ENCODE measurements at regions not wholly inside any gene's neighbourhood (a gene's known extent, or its start where the extent isn't known, plus 50 kb on each side); places are given as distances from the start of the nearest gene placed in this dataset.
A peak's percentile ranks its signal among the peaks of the same experiment; 100 is the strongest.
"Not testable (repeated sequence)": the region's sequence is repeated elsewhere in the genome, so short reads cannot be mapped to it uniquely, and the experiment has no call there.

GRCh38 chr4:26255989-26256388, 64.8 kb upstream of the RBPJ start:
- peaks cover 3% of the 10 kb centered on the region for H3K27me3 Mint-ChIP-seq (ENCODE audit: low read depth)
- H3K36me3 Mint-ChIP-seq (ENCODE audit: low read depth), result no peaks in the 10 kb centered on the region
- TF ChIP-seq CTCF (IDR thresholded peaks at IDR 0.05; ENCODE audit: unreplicated experiment in 3 of 3), result no peak
- H3K4me3 Mint-ChIP-seq, result no peak overlapping the region
- H3K4me1 Mint-ChIP-seq, result peaks cover 20% of the 10 kb centered on the region
- peak overlapping the region in 1 of 3 experiments; percentile 49 for H3K27ac Mint-ChIP-seq
- peaks cover 5% of the 10 kb centered on the region for H3K9me3 Mint-ChIP-seq

- not testable (repeated sequence) for H3K27me3 Mint-ChIP-seq (ENCODE audit: low read depth); H3K4me3 Mint-ChIP-seq; H3K9me3 Mint-ChIP-seq; H3K27ac Mint-ChIP-seq; H3K36me3 Mint-ChIP-seq (ENCODE audit: low read depth)
- peaks cover 16% of the 10 kb centered on the region for H3K4me1 Mint-ChIP-seq
These were observed 63.4 kb upstream of the RBPJ start for GRCh38 chr4:26257444-26257843.

- H3K9me3 Mint-ChIP-seq, result peaks cover 5% of the 10 kb centered on the region
- no peak overlapping the region for H3K4me3 Mint-ChIP-seq
- H3K27ac Mint-ChIP-seq, result no peak overlapping the region
- no peak for TF ChIP-seq CTCF (IDR thresholded peaks at IDR 0.05; ENCODE audit: unreplicated experiment in 3 of 3)
- H3K36me3 Mint-ChIP-seq (ENCODE audit: low read depth), result no peaks in the 10 kb centered on the region
- H3K4me1 Mint-ChIP-seq, result peaks cover 16% of the 10 kb centered on the region
- H3K27me3 Mint-ChIP-seq (ENCODE audit: low read depth), result peaks cover 3% of the 10 kb centered on the region
These were observed 63.0 kb upstream of the RBPJ start for GRCh38 chr4:26257850-26258249.

GRCh38 chr4:26260571-26260970, 60.2 kb upstream of the RBPJ start:
- Mint-ChIP-seq H3K27me3 (ENCODE audit: low read depth) (no peaks in the 10 kb centered on the region), H3K4me1 (peaks cover 6% of the 10 kb centered on the region), H3K36me3 (ENCODE audit: low read depth) (no peaks in the 10 kb centered on the region), H3K27ac (no peak overlapping the region), H3K4me3 (no peak overlapping the region), H3K9me3 (peaks cover 5% of the 10 kb centered on the region)
- no peak for TF ChIP-seq CTCF (IDR thresholded peaks at IDR 0.05; ENCODE audit: unreplicated experiment in 3 of 3)

- no peaks in the 10 kb centered on the region for H3K27me3 Mint-ChIP-seq (ENCODE audit: low read depth)
- H3K27ac Mint-ChIP-seq, result no peak overlapping the region
- H3K4me3 Mint-ChIP-seq, result no peak overlapping the region
- H3K4me1 Mint-ChIP-seq, result peaks cover 2% of the 10 kb centered on the region
- no peak for TF ChIP-seq CTCF (IDR thresholded peaks at IDR 0.05; ENCODE audit: unreplicated experiment in 3 of 3)
- peaks cover 5% of the 10 kb centered on the region for H3K9me3 Mint-ChIP-seq
- no peaks in the 10 kb centered on the region for H3K36me3 Mint-ChIP-seq (ENCODE audit: low read depth)
These were observed 59.4 kb upstream of the RBPJ start for GRCh38 chr4:26261405-26261804.

- Mint-ChIP-seq H3K27me3 (ENCODE audit: low read depth) (no peaks in the 10 kb centered on the region), H3K4me1 (peaks cover 15% of the 10 kb centered on the region), H3K4me3 (no peak overlapping the region), H3K27ac (no peak overlapping the region), H3K36me3 (ENCODE audit: low read depth) (no peaks in the 10 kb centered on the region), H3K9me3 (peaks cover 5% of the 10 kb centered on the region)
- no peak for TF ChIP-seq CTCF (IDR thresholded peaks at IDR 0.05; ENCODE audit: unreplicated experiment in 3 of 3)
These were observed 57.6 kb upstream of the RBPJ start for GRCh38 chr4:26263165-26263564.
